ENCODE measurements at regions not wholly inside any gene's neighbourhood (a gene's known extent, or its start where the extent isn't known, plus 50 kb on each side); places are given as distances from the start of the nearest gene placed in this dataset.

DNA sequence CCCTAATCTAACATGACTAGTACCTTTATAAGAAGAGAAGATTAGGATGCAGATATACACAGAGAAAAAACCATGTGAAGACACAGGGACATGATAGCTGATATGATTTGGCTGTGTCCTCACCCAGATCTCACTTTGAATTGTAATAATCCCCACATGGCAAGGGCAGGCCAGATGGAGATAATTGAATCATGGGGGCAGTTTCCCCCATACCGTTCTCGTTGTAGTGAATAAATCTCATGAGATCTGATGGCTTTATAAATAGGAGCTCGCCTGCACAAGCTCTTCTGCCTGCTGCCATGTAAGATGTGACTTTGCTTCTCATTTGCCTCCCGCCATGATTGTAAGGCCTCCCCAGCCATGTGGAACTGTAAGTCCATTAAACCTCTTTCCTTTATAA, 364.3 kb downstream of the FBXW7 start:
- TF ChIP-seq, protein P1, sequence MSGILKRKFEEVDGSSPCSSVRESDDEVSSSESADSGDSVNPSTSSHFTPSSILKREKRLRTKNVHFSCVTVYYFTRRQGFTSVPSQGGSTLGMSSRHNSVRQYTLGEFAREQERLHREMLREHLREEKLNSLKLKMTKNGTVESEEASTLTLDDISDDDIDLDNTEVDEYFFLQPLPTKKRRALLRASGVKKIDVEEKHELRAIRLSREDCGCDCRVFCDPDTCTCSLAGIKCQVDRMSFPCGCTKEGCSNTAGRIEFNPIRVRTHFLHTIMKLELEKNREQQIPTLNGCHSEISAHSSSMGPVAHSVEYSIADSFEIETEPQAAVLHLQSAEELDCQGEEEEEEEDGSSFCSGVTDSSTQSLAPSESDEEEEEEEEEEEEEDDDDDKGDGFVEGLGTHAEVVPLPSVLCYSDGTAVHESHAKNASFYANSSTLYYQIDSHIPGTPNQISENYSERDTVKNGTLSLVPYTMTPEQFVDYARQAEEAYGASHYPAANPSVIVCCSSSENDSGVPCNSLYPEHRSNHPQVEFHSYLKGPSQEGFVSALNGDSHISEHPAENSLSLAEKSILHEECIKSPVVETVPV (CRISPR knock-in tag; IDR thresholded peaks at IDR 0.05), result no peak
- no peak for TF ChIP-seq SNAI2 (CRISPR knock-in tag; IDR thresholded peaks at IDR 0.05)
- TF ChIP-seq POU6F1 (CRISPR knock-in tag; IDR thresholded peaks at IDR 0.05; ENCODE audit: borderline replicate concordance, low read depth), result no peak
- TF ChIP-seq, protein P2, sequence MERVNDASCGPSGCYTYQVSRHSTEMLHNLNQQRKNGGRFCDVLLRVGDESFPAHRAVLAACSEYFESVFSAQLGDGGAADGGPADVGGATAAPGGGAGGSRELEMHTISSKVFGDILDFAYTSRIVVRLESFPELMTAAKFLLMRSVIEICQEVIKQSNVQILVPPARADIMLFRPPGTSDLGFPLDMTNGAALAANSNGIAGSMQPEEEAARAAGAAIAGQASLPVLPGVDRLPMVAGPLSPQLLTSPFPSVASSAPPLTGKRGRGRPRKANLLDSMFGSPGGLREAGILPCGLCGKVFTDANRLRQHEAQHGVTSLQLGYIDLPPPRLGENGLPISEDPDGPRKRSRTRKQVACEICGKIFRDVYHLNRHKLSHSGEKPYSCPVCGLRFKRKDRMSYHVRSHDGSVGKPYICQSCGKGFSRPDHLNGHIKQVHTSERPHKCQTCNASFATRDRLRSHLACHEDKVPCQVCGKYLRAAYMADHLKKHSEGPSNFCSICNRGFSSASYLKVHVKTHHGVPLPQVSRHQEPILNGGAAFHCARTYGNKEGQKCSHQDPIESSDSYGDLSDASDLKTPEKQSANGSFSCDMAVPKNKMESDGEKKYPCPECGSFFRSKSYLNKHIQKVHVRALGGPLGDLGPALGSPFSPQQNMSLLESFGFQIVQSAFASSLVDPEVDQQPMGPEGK (CRISPR knock-in tag; IDR thresholded peaks at IDR 0.05; ENCODE audit: borderline replicate concordance), result no peak
- no peak for TF ChIP-seq ZFP3 (CRISPR knock-in tag; IDR thresholded peaks at IDR 0.05)
- TF ChIP-seq ZFP30 (CRISPR knock-in tag; IDR thresholded peaks at IDR 0.05), result no peak
- TF ChIP-seq CSDC2 (CRISPR knock-in tag; IDR thresholded peaks at IDR 0.05), result no peak
- TF ChIP-seq PPARA (CRISPR knock-in tag; IDR thresholded peaks at IDR 0.05; ENCODE audit: borderline replicate concordance), result no peak
- no peak for TF ChIP-seq CREB5 (CRISPR knock-in tag; IDR thresholded peaks at IDR 0.05; ENCODE audit: low read depth)
- no peak for TF ChIP-seq TOX (CRISPR knock-in tag; IDR thresholded peaks at IDR 0.05; ENCODE audit: borderline replicate concordance)
- no peak for TF ChIP-seq RARB (CRISPR knock-in tag; IDR thresholded peaks at IDR 0.05)
